ENCODE measurements at regions not wholly inside any gene's neighbourhood (a gene's known extent, or its start where the extent isn't known, plus 50 kb on each side); places are given as distances from the start of the nearest gene placed in this dataset.

DNA sequence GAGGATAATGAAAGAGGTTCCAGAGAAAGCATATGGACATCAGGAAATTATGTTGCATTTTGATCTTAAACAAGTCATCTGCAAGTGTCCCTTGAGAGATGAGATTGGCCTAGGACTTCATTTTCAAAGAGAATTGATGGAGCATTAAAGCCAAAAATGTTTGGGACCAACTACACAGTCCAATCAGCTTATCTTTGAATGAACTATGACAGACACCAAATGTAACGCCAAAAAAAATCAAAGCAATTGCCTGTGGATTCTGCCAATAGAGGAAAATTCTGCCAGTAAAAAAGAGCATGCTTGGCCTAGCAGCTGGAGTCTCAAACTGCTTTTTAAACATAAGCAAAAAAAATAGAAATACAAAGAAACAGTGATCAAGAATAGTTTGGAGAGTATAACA, 594.5 kb upstream of the CHAC2 start (continued):
- TF ChIP-seq BCLAF1 (IDR thresholded peaks at IDR 0.05) (no peak), ATF7 (IDR thresholded peaks at IDR 0.05; ENCODE audit: low read depth) (no peak), NFYB (IDR thresholded peaks at IDR 0.05; ENCODE audit: insufficient read depth, low read depth, low read length) (no peak), NFYA (IDR thresholded peaks at IDR 0.05; ENCODE audit: borderline replicate concordance, low read depth, low read length) (no peak), CBX3 (IDR thresholded peaks at IDR 0.05; ENCODE audit: borderline replicate concordance, low read depth) (no peak), YBX1 (IDR thresholded peaks at IDR 0.05) (no peak), BHLHE40 (IDR thresholded peaks at IDR 0.05; ENCODE audit: borderline replicate concordance in 1 of 2, low read depth in 2 of 2, low read length in 1 of 2) (no peak)
- TF ChIP-seq, protein P1, sequence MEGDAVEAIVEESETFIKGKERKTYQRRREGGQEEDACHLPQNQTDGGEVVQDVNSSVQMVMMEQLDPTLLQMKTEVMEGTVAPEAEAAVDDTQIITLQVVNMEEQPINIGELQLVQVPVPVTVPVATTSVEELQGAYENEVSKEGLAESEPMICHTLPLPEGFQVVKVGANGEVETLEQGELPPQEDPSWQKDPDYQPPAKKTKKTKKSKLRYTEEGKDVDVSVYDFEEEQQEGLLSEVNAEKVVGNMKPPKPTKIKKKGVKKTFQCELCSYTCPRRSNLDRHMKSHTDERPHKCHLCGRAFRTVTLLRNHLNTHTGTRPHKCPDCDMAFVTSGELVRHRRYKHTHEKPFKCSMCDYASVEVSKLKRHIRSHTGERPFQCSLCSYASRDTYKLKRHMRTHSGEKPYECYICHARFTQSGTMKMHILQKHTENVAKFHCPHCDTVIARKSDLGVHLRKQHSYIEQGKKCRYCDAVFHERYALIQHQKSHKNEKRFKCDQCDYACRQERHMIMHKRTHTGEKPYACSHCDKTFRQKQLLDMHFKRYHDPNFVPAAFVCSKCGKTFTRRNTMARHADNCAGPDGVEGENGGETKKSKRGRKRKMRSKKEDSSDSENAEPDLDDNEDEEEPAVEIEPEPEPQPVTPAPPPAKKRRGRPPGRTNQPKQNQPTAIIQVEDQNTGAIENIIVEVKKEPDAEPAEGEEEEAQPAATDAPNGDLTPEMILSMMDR (IDR thresholded peaks at IDR 0.05 in 2 of 3, conservative IDR thresholded peaks at IDR 0.05 in 1 of 3; ENCODE audit: control insufficient read depth in 2 of 3, extremely low read depth in 1 of 3, insufficient read depth in 1 of 3, low read depth in 3 of 3, low read length in 3 of 3): no peak

GRCh38 chr2:53170466-53170865, 597.1 kb upstream of the CHAC2 start:
- 13% methylated on average over 2 of the region's 2 CpGs for WGBS (ENCODE audit: insufficient coverage, insufficient replicate concordance, low lambda C conversion rate, missing lambda C conversion rate)
- Histone ChIP-seq H3K4me1 (ENCODE audit: control insufficient read depth, insufficient read depth, low read length) (no peaks in the 10 kb centered on the region), H3K4me3 (no peak overlapping the region), H3K36me3 (ENCODE audit: control insufficient read depth in 2 of 2, insufficient read depth in 2 of 2, low read length in 1 of 2) (no peaks in the 10 kb centered on the region), H3K4me2 (ENCODE audit: control insufficient read depth, insufficient read depth) (no peak overlapping the region), H3K27ac (ENCODE audit: control insufficient read depth, insufficient read depth) (no peak overlapping the region), H3K27me3 (replicated peaks in 1 of 2; ENCODE audit: control insufficient read depth in 2 of 2, insufficient read depth in 2 of 2, low read length in 1 of 2) (no peaks in the 10 kb centered on the region), H3K9ac (ENCODE audit: control insufficient read depth, insufficient read depth, low read length) (no peak overlapping the region), H3K79me2 (ENCODE audit: control insufficient read depth, insufficient read depth, low read length) (no peaks in the 10 kb centered on the region), H2AFZ (ENCODE audit: control insufficient read depth, low read depth, low read length) (no peak overlapping the region), H4K20me1 (ENCODE audit: control insufficient read depth, insufficient read depth) (no peaks in the 10 kb centered on the region), H3K9me3 (replicated peaks; ENCODE audit: control insufficient read depth, insufficient read depth, low read length) (no peaks in the 10 kb centered on the region)
- in situ Hi-C loops (cut with MboI): no loop called here
- intact Hi-C loops (cut with micrococcal nuclease; ENCODE audit: unreplicated experiment): no loop called here
- FAIRE-seq: no peak
- ChIA-PET CTCF (no interaction called here), SMC1A (ENCODE audit: uncharacterized antibody, unreplicated experiment) (no interaction called here), RAD21 (ENCODE audit: unreplicated experiment) (no interaction called here), POLR2A (no interaction called here)
- no TSS peak for BruUV-seq (replicated peaks)
- ATAC-seq: no peak
- no peak for DNase-seq (ENCODE audit: low read depth, low spot score)
- no peak for TF ChIP-seq BCLAF1 (IDR thresholded peaks at IDR 0.05)
- TF ChIP-seq GABPA (IDR thresholded peaks at IDR 0.05; ENCODE audit: low read depth): no peak
- TF ChIP-seq, protein P1 (IDR thresholded peaks at IDR 0.05 in 2 of 3, conservative IDR thresholded peaks at IDR 0.05 in 1 of 3; ENCODE audit: control insufficient read depth in 2 of 3, extremely low read depth in 1 of 3, insufficient read depth in 1 of 3, low read depth in 3 of 3, low read length in 3 of 3): no peak
- no peak for TF ChIP-seq BACH1 (IDR thresholded peaks at IDR 0.05; ENCODE audit: borderline replicate concordance)
- TF ChIP-seq MXI1 (IDR thresholded peaks at IDR 0.05; ENCODE audit: low read depth, low read length): no peak
